ENCODE measurements at regions not wholly inside any gene's neighbourhood (a gene's known extent, or its start where the extent isn't known, plus 50 kb on each side); places are given as distances from the start of the nearest gene placed in this dataset.
"Not testable (repeated sequence)": the region's sequence is repeated elsewhere in the genome, so short reads cannot be mapped to it uniquely, and the experiment has no call there.

GRCh38 chr6:115194981-115195638, 852.3 kb upstream of the HS3ST5 start:
- H3K79me2 ChIP-seq (ENCODE audit: control insufficient read depth, low read length) = no peaks in the 10 kb centered on the region
- no peak overlapping the region for H3K4me3 ChIP-seq (ENCODE audit: low read length)
- H3K4me2 ChIP-seq (ENCODE audit: low read length) = no peak overlapping the region
- no peaks in the 10 kb centered on the region for H3K4me1 ChIP-seq (ENCODE audit: control insufficient read depth, low read length)
- no peak overlapping the region for H3K27ac ChIP-seq (ENCODE audit: low read depth, low read length)
- no peaks in the 10 kb centered on the region for H3K27me3 ChIP-seq (ENCODE audit: control insufficient read depth, low read length)
- no peaks in the 10 kb centered on the region for H4K20me1 ChIP-seq (ENCODE audit: control insufficient read depth, insufficient read depth, low read depth, low read length)
- H3K36me3 ChIP-seq (ENCODE audit: control insufficient read depth, low read length) = no peaks in the 10 kb centered on the region
- H3F3A ChIP-seq (ENCODE audit: control insufficient read depth, insufficient read depth) = no peaks in the 10 kb centered on the region
- no peaks in the 10 kb centered on the region for H3K9me2 ChIP-seq (replicated peaks; ENCODE audit: control insufficient read depth, low read length)
- no peaks in the 10 kb centered on the region for H3K9me3 ChIP-seq (ENCODE audit: control insufficient read depth, insufficient read depth, low read length)
- no peak for TF ChIP-seq EZH2phosphoT487 (IDR thresholded peaks at IDR 0.05; ENCODE audit: borderline replicate concordance, low read length)
- TF ChIP-seq, protein P1, sequence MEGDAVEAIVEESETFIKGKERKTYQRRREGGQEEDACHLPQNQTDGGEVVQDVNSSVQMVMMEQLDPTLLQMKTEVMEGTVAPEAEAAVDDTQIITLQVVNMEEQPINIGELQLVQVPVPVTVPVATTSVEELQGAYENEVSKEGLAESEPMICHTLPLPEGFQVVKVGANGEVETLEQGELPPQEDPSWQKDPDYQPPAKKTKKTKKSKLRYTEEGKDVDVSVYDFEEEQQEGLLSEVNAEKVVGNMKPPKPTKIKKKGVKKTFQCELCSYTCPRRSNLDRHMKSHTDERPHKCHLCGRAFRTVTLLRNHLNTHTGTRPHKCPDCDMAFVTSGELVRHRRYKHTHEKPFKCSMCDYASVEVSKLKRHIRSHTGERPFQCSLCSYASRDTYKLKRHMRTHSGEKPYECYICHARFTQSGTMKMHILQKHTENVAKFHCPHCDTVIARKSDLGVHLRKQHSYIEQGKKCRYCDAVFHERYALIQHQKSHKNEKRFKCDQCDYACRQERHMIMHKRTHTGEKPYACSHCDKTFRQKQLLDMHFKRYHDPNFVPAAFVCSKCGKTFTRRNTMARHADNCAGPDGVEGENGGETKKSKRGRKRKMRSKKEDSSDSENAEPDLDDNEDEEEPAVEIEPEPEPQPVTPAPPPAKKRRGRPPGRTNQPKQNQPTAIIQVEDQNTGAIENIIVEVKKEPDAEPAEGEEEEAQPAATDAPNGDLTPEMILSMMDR (IDR thresholded peaks at IDR 0.05; ENCODE audit: low read depth, low read length, poor library complexity, severe bottlenecking) = no peak

GRCh38 chr6:115191989-115192388, 849.2 kb upstream of the HS3ST5 start:
- H3K9me3 ChIP-seq (ENCODE audit: control insufficient read depth, insufficient read depth, low read length) = no peaks in the 10 kb centered on the region
- no peaks in the 10 kb centered on the region for H3K4me1 ChIP-seq (ENCODE audit: control insufficient read depth, low read length)
- no peaks in the 10 kb centered on the region for H3K36me3 ChIP-seq (ENCODE audit: control insufficient read depth, low read length)
- H3K27ac ChIP-seq (ENCODE audit: low read depth, low read length) = no peak overlapping the region
- H4K20me1 ChIP-seq (ENCODE audit: control insufficient read depth, insufficient read depth, low read depth, low read length) = no peaks in the 10 kb centered on the region
- no peaks in the 10 kb centered on the region for H3F3A ChIP-seq (ENCODE audit: control insufficient read depth, insufficient read depth)
- H3K27me3 ChIP-seq (ENCODE audit: control insufficient read depth, low read length) = no peaks in the 10 kb centered on the region
- no peak overlapping the region for H3K4me2 ChIP-seq (ENCODE audit: low read length)
- H3K4me3 ChIP-seq (ENCODE audit: low read length) = no peak overlapping the region
- no peaks in the 10 kb centered on the region for H3K9me2 ChIP-seq (replicated peaks; ENCODE audit: control insufficient read depth, low read length)
- TF ChIP-seq EZH2phosphoT487 (IDR thresholded peaks at IDR 0.05; ENCODE audit: borderline replicate concordance, low read length) = no peak
- TF ChIP-seq, protein P1 (IDR thresholded peaks at IDR 0.05; ENCODE audit: low read depth, low read length, poor library complexity, severe bottlenecking) = no peak
- H3K79me2 ChIP-seq (ENCODE audit: control insufficient read depth, low read length) = no peaks in the 10 kb centered on the region

GRCh38 chr6:115190534-115190933, 847.7 kb upstream of the HS3ST5 start:
- Histone ChIP-seq H3K36me3 (ENCODE audit: control insufficient read depth, low read length) (no peaks in the 10 kb centered on the region), H3K9me3 (ENCODE audit: control insufficient read depth, insufficient read depth, low read length) (no peaks in the 10 kb centered on the region), H3K27me3 (ENCODE audit: control insufficient read depth, low read length) (no peaks in the 10 kb centered on the region), H3F3A (ENCODE audit: control insufficient read depth, insufficient read depth) (no peaks in the 10 kb centered on the region), H3K27ac (ENCODE audit: low read depth, low read length) (no peak overlapping the region), H3K9me2 (replicated peaks; ENCODE audit: control insufficient read depth, low read length) (no peaks in the 10 kb centered on the region), H3K4me1 (ENCODE audit: control insufficient read depth, low read length) (no peaks in the 10 kb centered on the region), H3K79me2 (ENCODE audit: control insufficient read depth, low read length) (no peaks in the 10 kb centered on the region), H4K20me1 (ENCODE audit: control insufficient read depth, insufficient read depth, low read depth, low read length) (no peaks in the 10 kb centered on the region), H3K4me3 (ENCODE audit: low read length) (no peak overlapping the region), H3K4me2 (ENCODE audit: low read length) (no peak overlapping the region)
- TF ChIP-seq, protein P1 (IDR thresholded peaks at IDR 0.05; ENCODE audit: low read depth, low read length, poor library complexity, severe bottlenecking) = no peak
- TF ChIP-seq EZH2phosphoT487 (IDR thresholded peaks at IDR 0.05; ENCODE audit: borderline replicate concordance, low read length) = no peak

- not testable (repeated sequence) for H3K27ac ChIP-seq (ENCODE audit: low read depth, low read length); H3K4me3 ChIP-seq (ENCODE audit: low read length); H4K20me1 ChIP-seq (ENCODE audit: control insufficient read depth, insufficient read depth, low read depth, low read length); H3K27me3 ChIP-seq (ENCODE audit: control insufficient read depth, low read length); H3K79me2 ChIP-seq (ENCODE audit: control insufficient read depth, low read length); H3K36me3 ChIP-seq (ENCODE audit: control insufficient read depth, low read length); H3K9me2 ChIP-seq (replicated peaks; ENCODE audit: control insufficient read depth, low read length); H3K4me1 ChIP-seq (ENCODE audit: control insufficient read depth, low read length); H3K4me2 ChIP-seq (ENCODE audit: low read length); H3K9me3 ChIP-seq (ENCODE audit: control insufficient read depth, insufficient read depth, low read length); H3F3A ChIP-seq (ENCODE audit: control insufficient read depth, insufficient read depth)
Measured at GRCh38 chr6:115175456-115175855, 832.6 kb upstream of the HS3ST5 start.

DNA sequence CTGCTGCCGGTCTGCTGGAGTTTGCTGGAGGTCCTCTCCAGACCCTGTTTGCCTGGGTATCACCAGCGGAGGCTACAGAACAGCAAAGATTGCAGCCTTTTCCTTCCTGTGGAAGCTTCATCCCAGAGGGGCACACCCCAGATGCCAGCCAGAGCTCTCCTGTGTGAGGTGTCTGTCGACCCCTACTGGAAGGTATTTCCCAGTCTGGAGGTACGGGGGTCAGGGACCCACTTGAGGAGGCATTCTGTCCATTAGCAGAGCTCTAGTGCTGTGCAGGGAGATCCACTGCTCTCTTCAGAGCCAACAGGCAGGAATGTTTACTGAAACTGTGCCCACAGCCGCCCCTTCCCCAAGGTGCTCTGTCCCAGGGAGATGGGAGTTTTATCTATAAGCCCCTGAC, 823.1 kb upstream of the HS3ST5 start:
- H3F3A ChIP-seq (ENCODE audit: control insufficient read depth, insufficient read depth); H3K27ac ChIP-seq (ENCODE audit: low read depth, low read length); H3K79me2 ChIP-seq (ENCODE audit: control insufficient read depth, low read length); H3K9me3 ChIP-seq (ENCODE audit: control insufficient read depth, insufficient read depth, low read length); H4K20me1 ChIP-seq (ENCODE audit: control insufficient read depth, insufficient read depth, low read depth, low read length); H3K27me3 ChIP-seq (ENCODE audit: control insufficient read depth, low read length); H3K4me1 ChIP-seq (ENCODE audit: control insufficient read depth, low read length); H3K36me3 ChIP-seq (ENCODE audit: control insufficient read depth, low read length); H3K4me3 ChIP-seq (ENCODE audit: low read length); H3K9me2 ChIP-seq (replicated peaks; ENCODE audit: control insufficient read depth, low read length); H3K4me2 ChIP-seq (ENCODE audit: low read length): not testable (repeated sequence)
